T-helper 1 cell treated with Interleukin-12 subunit alpha and Interleukin-12 subunit beta and Interleukin-4 antibody, amounts not matched to agents 30 μg/mL and 1 μg/mL, for 36 hours (primary cell): ENCODE measurements at regions not wholly inside any gene's neighbourhood (a gene's known extent, or its start where the extent isn't known, plus 50 kb on each side); places are given as distances from the start of the nearest gene placed in this dataset.
A peak's percentile ranks its signal among the peaks of the same experiment; 100 is the strongest.
"Not testable (repeated sequence)": the region's sequence is repeated elsewhere in the genome, so short reads cannot be mapped to it uniquely, and the experiment has no call there.

Experiments used
- H3K27ac Mint-ChIP-seq: one replicate; pipeline ENCODE4 v1.8.0; 2021; ENCODE audit warnings: mild to moderate bottlenecking, mixed read lengths
- H3K27me3 Mint-ChIP-seq: one replicate; pipeline ENCODE4 v1.8.0; 2021; ENCODE audit warnings: low read depth, mixed read lengths
- H3K36me3 Mint-ChIP-seq: one replicate; pipeline ENCODE4 v1.8.0; 2021; ENCODE audit warnings: low read depth, mixed read lengths
- H3K4me1 Mint-ChIP-seq: one replicate; pipeline ENCODE4 v1.8.0; 2021; ENCODE audit warnings: low read depth, mixed read lengths
- H3K4me3 Mint-ChIP-seq: one replicate; pipeline ENCODE4 v1.8.0; 2021; ENCODE audit warnings: mild to moderate bottlenecking, moderate library complexity, mixed read lengths
- H3K9me3 Mint-ChIP-seq: one replicate; pipeline ENCODE4 v1.8.0; 2021; ENCODE audit warnings: mixed read lengths

DNA sequence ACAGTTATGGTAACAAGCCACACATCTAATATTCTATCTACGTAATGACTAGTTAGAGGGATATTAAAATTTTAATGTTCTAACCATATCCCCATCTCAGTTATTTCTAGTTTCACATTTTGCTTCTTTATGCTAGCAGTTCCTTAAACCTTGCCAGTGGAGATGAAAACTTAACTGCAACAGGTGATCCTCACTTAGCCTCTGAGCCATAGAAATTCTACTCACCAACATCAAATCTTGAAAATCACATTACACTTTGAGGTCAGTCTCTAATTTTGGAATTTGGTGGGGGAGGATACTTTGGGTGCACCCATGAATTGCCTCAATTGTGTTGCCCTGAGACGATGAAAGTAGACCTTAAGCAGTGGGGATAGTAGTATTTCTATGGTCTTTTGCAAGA lies 256.4 kb downstream of the GATA3 start:
- peaks cover 11% of the 10 kb centered on the region for H3K27me3 Mint-ChIP-seq
- no peak overlapping the region for H3K4me3 Mint-ChIP-seq
- H3K4me1 Mint-ChIP-seq, result peaks cover 27% of the 10 kb centered on the region
- H3K36me3 Mint-ChIP-seq, result peaks cover 6% of the 10 kb centered on the region
- H3K9me3 Mint-ChIP-seq, result peaks cover 8% of the 10 kb centered on the region
- no peak overlapping the region for H3K27ac Mint-ChIP-seq

DNA sequence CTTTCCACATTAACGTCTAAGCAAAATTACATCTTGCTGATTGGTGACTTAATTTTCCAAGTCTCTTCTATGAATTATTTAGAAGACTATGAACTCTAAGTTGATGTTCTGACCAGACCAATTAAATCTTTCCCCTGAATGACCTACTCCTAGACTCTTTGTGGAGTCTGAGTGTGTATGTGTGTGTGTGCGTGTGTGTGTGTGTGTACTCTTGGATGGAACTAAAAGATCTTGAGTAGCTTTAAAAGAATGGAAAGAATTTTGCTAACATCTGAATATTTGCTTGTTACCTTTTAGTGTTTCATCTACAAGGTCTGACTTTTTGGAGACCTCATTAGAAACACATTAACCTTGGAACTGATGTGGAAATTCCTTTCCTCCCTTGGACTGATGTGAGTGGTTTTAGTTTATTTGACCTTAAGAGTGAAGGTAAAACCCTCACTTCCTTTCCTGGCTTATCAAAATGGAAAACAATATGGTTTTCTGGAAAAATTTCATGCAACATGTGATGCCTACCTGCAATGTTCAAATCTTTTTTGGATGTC lies 257.1 kb downstream of the GATA3 start:
- Mint-ChIP-seq H3K9me3 (peaks cover 8% of the 10 kb centered on the region), H3K36me3 (peaks cover 8% of the 10 kb centered on the region), H3K27me3 (peaks cover 9% of the 10 kb centered on the region), H3K4me1 (peaks cover 33% of the 10 kb centered on the region), H3K4me3 (no peak overlapping the region), H3K27ac (no peak overlapping the region)

GRCh38 chr10:8312079-8312478 lies 257.6 kb downstream of the GATA3 start:
- H3K36me3 Mint-ChIP-seq, result peaks cover 8% of the 10 kb centered on the region
- no peak overlapping the region for H3K4me3 Mint-ChIP-seq
- peaks cover 8% of the 10 kb centered on the region for H3K9me3 Mint-ChIP-seq
- H3K27ac Mint-ChIP-seq, result no peak overlapping the region
- peaks cover 9% of the 10 kb centered on the region for H3K27me3 Mint-ChIP-seq
- H3K4me1 Mint-ChIP-seq, result peaks cover 32% of the 10 kb centered on the region

- Mint-ChIP-seq H3K27me3 (peaks cover 9% of the 10 kb centered on the region), H3K4me3 (no peak overlapping the region), H3K4me1 (peaks cover 29% of the 10 kb centered on the region), H3K27ac (no peak overlapping the region), H3K9me3 (peaks cover 8% of the 10 kb centered on the region), H3K36me3 (peaks cover 8% of the 10 kb centered on the region)
Observed at GRCh38 chr10:8312781-8313180, 258.3 kb downstream of the GATA3 start.

GRCh38 chr10:8314486-8314885 lies 260.0 kb downstream of the GATA3 start:
- no peak overlapping the region for H3K27ac Mint-ChIP-seq
- H3K36me3 Mint-ChIP-seq, result peaks cover 8% of the 10 kb centered on the region
- H3K27me3 Mint-ChIP-seq, result peaks cover 4% of the 10 kb centered on the region
- H3K4me3 Mint-ChIP-seq, result no peak overlapping the region
- peaks cover 29% of the 10 kb centered on the region for H3K4me1 Mint-ChIP-seq
- H3K9me3 Mint-ChIP-seq, result peaks cover 8% of the 10 kb centered on the region

- H3K4me1 Mint-ChIP-seq, result peaks cover 31% of the 10 kb centered on the region
- peaks cover 8% of the 10 kb centered on the region for H3K9me3 Mint-ChIP-seq
- H3K27me3 Mint-ChIP-seq, result peaks cover 9% of the 10 kb centered on the region
- peak overlapping the region; percentile 22 for H3K27ac Mint-ChIP-seq
- no peak overlapping the region for H3K4me3 Mint-ChIP-seq
- H3K36me3 Mint-ChIP-seq, result peaks cover 8% of the 10 kb centered on the region
Observed at GRCh38 chr10:8315619-8316021, 261.1 kb downstream of the GATA3 start.

- Mint-ChIP-seq H3K4me1 (peaks cover 31% of the 10 kb centered on the region), H3K4me3 (no peak overlapping the region)
Observed at GRCh38 chr10:8316284-8316683, 261.8 kb downstream of the GATA3 start.

GRCh38 chr10:8318429-8318828 lies 263.9 kb downstream of the GATA3 start:
- not testable (repeated sequence) for H3K36me3 Mint-ChIP-seq, H3K9me3 Mint-ChIP-seq, H3K27ac Mint-ChIP-seq, H3K4me3 Mint-ChIP-seq
- Mint-ChIP-seq H3K4me1 (peaks cover 30% of the 10 kb centered on the region), H3K27me3 (peaks cover 21% of the 10 kb centered on the region)

More at GRCh38 chr10:8316284-8316683, 261.8 kb downstream of the GATA3 start:
- Mint-ChIP-seq H3K27me3 (peaks cover 16% of the 10 kb centered on the region), H3K9me3 (peaks cover 8% of the 10 kb centered on the region), H3K36me3 (peaks cover 7% of the 10 kb centered on the region), H3K27ac (no peak overlapping the region)

GRCh38 chr10:8318956-8319355 lies 264.5 kb downstream of the GATA3 start:
- no peak overlapping the region for H3K4me3 Mint-ChIP-seq
- peaks cover 33% of the 10 kb centered on the region for H3K4me1 Mint-ChIP-seq
- H3K27me3 Mint-ChIP-seq, result peaks cover 24% of the 10 kb centered on the region
- no peaks in the 10 kb centered on the region for H3K9me3 Mint-ChIP-seq
- no peak overlapping the region for H3K27ac Mint-ChIP-seq
- peaks cover 5% of the 10 kb centered on the region for H3K36me3 Mint-ChIP-seq

- Mint-ChIP-seq H3K27ac (no peak overlapping the region), H3K4me1 (peaks cover 30% of the 10 kb centered on the region), H3K4me3 (no peak overlapping the region), H3K36me3 (peaks cover 7% of the 10 kb centered on the region), H3K9me3 (no peaks in the 10 kb centered on the region), H3K27me3 (peaks cover 24% of the 10 kb centered on the region)
Observed at GRCh38 chr10:8319704-8320103, 265.2 kb downstream of the GATA3 start.

- H3K9me3 Mint-ChIP-seq, result no peaks in the 10 kb centered on the region
- H3K27ac Mint-ChIP-seq, result no peak overlapping the region
- peaks cover 3% of the 10 kb centered on the region for H3K36me3 Mint-ChIP-seq
- H3K4me3 Mint-ChIP-seq, result no peak overlapping the region
- H3K4me1 Mint-ChIP-seq, result peaks cover 25% of the 10 kb centered on the region
- H3K27me3 Mint-ChIP-seq, result peaks cover 24% of the 10 kb centered on the region
Observed at GRCh38 chr10:8321990-8322389, 267.5 kb downstream of the GATA3 start.

DNA sequence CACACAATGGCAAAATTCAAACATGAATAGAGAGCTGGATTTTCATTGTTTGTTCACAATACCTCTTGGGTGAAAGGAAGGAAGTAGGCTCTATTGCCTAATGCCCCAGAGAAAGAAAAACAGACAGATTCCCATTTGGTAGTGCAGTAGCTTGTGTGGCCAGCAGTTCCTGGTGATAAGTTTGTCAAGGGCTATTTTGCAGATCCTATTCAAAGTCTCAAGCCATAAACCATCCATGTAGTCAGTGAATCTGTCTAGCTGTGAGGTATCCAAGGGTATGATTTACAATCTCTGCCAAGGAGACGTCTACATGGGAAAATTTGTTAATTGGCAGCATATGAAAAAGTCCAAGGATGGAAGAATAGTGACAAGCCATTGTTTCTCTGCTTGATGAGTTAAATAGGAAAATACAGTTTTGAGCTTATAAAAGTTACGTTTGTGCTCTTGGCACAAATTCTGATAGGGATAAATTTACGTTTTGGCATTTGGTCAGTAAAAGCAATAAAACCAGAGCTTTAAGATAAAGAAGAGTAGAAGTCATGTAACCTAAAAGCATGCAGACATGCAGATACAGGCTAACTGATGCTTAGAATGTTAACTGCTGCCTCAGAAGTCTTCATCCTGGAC lies 269.1 kb downstream of the GATA3 start:
- H3K4me1 Mint-ChIP-seq, result peaks cover 25% of the 10 kb centered on the region
- H3K27me3 Mint-ChIP-seq, result peaks cover 24% of the 10 kb centered on the region
- H3K27ac Mint-ChIP-seq, result no peak overlapping the region
- H3K9me3 Mint-ChIP-seq, result no peaks in the 10 kb centered on the region
- peaks cover 3% of the 10 kb centered on the region for H3K36me3 Mint-ChIP-seq
- no peak overlapping the region for H3K4me3 Mint-ChIP-seq

GRCh38 chr10:8325024-8325980 lies 270.8 kb downstream of the GATA3 start:
- Mint-ChIP-seq H3K4me1 (peaks cover 34% of the 10 kb centered on the region), H3K9me3 (no peaks in the 10 kb centered on the region), H3K27me3 (peaks cover 27% of the 10 kb centered on the region), H3K27ac (peak overlapping the region; percentile 65), H3K36me3 (peaks cover 6% of the 10 kb centered on the region), H3K4me3 (peak overlapping the region; percentile 3)

DNA sequence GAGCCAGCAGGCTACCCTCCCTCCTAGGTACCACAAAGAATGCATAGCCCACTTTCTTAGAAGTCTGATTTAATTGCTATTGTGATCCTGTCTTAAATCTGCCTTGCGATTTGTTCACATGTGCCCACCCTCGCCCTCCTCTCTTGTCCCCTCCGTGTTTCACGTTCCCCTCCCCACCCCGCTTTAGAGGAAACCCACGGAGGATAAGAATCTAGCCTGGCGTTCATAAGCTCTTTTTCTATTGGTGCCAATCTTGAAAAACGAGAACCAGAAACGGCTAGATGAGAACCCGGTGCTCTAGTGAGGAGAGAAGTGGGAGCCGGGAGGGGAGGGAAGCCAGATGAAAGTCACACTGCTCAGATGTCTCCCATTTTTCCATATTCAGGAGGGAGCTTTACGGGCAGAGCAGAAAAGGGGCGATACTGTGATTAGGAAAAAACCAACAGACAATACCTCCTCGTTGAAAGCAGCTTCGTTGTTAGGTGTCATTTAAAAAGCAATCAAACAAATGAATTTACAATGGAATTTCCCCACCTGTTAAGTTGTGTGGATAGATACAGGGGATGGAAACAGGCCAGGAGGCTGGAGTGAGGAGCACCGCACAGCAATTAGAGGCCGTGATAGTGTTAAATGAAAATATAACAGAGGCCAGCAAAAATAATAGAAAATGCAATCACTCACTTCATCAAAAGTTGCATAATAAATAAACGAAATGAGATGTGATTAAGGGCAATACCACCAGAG lies 272.1 kb downstream of the GATA3 start:
- Mint-ChIP-seq H3K27ac (no peak overlapping the region), H3K36me3 (peaks cover 4% of the 10 kb centered on the region), H3K9me3 (no peaks in the 10 kb centered on the region), H3K4me3 (no peak overlapping the region), H3K27me3 (peaks cover 15% of the 10 kb centered on the region), H3K4me1 (peaks cover 44% of the 10 kb centered on the region)
